ENCODE measurements at regions not wholly inside any gene's neighbourhood (a gene's known extent, or its start where the extent isn't known, plus 50 kb on each side); places are given as distances from the start of the nearest gene placed in this dataset.

DNA sequence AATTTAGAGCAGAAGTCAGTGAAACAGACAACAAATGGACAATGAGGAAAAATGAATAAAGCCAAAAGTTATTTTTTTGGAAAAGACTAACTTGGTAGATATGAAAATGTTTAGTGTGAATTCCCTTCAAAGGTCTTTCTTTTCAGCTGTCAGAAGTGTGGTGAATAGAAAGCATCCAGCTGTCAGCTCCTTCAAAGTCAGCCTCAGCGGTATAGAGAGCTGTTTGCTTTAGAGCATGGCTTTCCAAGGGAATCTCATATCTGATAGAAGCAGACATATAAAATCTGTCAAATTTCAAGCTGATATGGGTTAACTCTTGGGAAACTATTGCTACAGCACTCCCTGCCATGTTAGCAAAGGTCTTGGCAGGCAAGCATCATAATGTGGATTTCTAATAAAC lies 309.3 kb downstream of the CASP12 start:
- DNase-seq (ENCODE audit: low read depth): no peak

DNA sequence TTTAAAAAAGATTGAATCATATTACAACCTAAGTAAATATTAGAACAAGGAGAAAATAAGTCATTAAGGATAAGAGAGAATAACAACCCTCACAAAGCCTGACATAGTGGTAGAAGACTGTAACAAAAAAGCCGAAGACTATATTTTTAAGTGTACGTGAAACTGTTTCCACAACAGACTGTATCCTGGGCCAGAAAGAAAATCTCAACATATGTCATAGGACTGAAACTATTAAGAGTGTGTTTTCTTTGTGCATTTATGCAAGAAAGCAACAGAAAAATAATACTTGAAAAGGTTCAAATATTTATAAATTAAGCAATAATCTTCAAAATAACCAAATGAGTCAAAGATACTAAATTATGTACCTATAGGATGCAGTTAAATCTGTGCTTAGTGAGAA lies 309.8 kb downstream of the CASP12 start:
- no peak for DNase-seq (ENCODE audit: low read depth)

DNA sequence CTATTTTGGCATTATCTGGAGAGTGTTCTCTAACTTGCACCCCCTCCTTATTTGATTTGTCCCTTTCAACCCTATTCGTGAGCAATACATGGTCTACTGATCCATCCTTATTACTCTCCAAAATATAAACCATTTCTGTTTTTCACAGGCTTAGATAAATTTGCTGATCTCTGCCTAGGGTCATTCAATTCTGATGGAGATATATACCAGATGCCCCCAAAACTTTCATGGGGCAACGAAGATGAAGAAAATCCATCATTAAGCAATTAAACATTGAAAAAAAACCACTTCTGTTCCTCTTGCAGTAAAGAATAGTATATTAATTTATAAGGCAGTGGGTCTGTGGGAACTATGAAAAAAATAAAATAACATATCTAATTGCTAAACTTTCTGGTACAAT lies 313.4 kb downstream of the CASP12 start:
- no peak for DNase-seq (ENCODE audit: low read depth)

- no peak for DNase-seq (ENCODE audit: low read depth)
These were observed 314.4 kb downstream of the CASP12 start for GRCh38 chr11:104583857-104584256.

DNA sequence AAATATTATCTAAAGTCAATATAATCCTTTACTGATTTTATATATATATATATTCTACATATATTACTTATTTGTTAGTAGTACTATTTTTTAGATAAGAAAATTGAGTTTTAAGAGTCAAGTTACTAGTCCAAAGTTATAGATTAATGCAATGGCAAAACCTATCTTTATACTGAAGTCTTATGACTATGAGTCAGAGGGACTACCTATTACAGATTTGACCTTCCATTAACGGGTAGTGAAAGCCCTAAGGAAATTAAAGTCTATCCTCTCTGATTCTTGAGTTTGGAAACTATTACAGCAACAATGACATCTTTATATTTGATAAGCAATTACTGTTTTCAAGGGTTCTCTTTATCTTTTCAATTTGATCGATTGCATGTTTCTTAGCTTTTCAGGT lies 315.8 kb downstream of the CASP12 start:
- no peak for DNase-seq (ENCODE audit: low read depth)

DNA sequence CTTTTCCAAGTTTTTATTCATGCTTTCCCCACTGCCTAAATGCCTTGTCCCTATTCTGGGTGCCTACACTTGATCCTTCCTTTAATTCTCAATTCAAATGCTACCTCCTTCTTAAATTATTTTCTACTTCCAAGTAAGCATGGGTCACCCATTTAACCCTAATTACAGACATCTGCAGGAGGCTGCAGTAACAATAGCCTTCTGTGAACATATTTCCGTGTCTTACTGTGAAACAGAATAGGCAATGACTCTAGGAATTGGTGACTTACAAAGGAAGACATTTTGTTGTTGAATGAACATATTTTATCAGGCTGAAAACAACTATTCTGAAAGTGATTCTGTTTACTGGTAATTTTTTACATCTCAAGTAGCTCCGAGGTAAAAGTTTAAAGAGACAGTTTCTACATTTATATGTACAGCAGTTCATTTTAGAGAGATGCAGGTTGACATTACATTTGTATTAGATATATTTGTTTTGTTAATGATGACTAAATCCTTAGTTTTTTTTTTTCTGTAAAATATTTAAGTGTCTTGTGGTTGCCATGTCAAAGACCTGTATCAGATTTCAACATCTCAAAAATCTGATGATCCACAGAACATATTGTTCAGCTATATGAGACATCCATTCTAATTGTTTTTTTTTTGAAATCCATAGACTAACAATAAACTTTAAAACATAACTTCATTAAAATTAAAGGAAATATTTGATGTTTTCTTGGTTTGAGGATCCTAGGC lies 316.8 kb downstream of the CASP12 start:
- no peak for DNase-seq (ENCODE audit: low read depth)

DNA sequence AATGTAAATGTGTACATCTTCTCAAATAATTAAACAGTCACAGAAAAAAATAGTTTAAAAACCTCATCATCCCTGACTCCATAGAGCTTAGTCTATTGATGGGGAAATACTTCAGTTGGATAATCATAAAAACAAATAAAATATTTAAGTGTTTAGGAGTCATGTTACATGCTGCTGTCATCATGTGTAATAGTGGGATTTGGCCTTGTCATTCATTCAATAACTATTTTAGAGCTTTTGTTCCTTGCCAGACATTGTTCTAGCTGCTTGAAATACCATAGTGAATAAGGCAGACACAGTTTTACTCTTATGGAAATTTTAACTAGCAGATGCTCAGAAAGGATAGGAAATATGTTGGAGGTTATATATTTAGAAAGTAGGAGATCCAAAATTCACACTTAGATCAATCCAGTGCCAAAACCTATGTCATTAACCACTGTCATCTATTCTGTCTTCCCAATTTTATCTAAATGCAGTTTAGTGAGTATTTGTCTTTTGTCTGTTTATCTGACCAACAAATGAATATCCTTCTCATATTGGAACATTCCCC lies 324.7 kb downstream of the CASP12 start:
- DNase-seq (ENCODE audit: low read depth): no peak

- no peak for DNase-seq (ENCODE audit: low read depth)
These were observed 326.0 kb downstream of the CASP12 start for GRCh38 chr11:104572279-104572678.

DNA sequence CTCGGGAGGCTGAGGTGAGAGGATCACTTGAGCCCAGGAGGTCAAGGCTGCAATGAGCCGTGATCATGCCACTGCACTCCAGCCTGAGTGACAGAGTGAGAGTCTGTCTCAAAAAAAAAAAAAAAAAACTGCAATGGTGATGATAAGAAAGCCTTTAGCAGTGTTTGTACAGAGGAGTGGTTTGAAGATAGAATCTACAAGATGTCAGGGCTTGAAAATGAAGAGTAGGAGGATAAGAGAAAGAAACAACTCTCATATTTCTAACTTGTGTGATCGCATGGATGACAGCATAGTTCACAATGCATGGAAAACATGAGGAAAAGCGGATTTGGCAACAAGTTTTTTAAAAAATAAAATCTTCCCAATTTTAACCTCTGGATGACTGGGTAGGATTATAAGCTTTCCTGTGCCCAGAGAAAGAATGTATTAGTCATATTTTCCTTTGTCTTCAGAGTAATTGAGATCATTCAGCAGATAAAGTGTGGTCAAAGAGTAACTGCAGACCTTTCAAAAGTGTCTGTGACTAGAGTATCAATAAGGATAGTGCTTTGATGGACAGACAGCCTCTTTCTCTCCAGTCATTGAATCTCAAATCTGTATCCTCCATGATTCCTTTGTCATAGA lies 328.1 kb downstream of the CASP12 start:
- DNase-seq (ENCODE audit: low read depth): no peak

- DNase-seq (ENCODE audit: low read depth): no peak
These were observed 332.7 kb downstream of the CASP12 start for GRCh38 chr11:104565583-104565961.

- DNase-seq (ENCODE audit: low read depth): no peak
These were observed 333.2 kb downstream of the CASP12 start for GRCh38 chr11:104564921-104565582.

DNA sequence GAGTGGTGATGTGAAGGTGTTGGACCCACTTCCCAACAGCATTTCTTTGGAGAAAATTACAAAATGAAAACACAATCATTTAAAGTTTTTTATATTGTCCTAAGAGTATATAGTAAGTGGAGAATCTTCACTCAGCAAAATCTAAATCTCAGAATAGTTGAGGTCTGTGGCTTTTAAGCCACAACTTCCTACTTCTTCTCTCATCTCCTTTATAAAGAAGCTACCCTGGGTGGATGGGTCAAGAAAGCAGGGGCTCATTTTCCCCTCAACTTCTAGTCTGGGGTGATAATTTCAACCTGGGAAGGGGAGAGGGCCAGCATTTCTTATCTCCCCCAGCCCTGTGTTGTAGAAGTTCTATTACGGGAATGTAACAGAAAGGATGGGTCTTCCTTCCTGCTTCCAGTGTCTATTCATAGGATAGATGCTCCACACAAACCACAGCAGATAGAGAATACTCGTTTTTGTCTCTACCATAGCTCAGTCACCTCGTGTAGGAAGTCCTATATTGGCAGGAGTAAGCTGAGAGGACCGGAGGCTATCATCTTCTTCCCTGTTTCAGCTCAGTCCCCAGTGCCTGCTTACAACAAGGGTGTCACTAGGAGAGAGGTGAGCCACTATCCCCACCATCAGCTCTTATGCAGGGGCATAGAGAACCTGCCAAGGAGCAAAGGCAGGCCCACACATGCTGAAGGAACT lies 341.5 kb downstream of the CASP12 start:
- DNase-seq (ENCODE audit: low read depth): no peak

- DNase-seq (ENCODE audit: low read depth): no peak
These were observed 349.2 kb downstream of the CASP12 start for GRCh38 chr11:104549019-104549418.

DNA sequence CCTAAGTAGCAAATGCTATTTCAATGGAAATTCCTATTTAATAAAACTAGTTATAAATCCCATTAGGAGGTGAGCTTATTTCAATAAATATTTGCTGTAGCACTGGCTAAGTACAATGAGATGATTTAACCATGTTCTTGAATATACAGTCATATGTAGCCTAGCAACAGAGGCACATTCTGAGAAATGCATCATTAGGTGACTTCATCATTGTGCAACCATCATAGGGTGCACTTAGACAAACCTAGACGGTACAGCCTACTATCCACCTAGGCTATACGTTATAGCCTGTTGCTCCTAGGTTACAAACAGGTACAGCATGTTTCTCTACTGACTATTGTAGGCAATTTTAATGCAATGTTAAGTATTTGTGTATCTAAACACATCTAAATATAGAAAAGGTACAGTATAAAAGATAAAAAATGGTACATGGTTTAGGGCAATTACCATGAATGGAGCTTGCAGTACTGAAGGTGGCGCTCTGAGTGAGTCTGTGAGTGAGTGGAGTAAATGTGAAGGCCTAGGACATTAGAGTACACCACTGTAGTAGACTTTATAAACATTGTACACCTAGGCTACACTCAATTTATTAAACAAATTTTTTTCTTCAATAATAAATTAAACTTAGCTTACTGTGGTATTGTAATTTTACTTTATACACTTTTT lies 350.1 kb downstream of the CASP12 start:
- DNase-seq (ENCODE audit: low read depth): no peak

GRCh38 chr11:104546501-104546900 lies 351.8 kb downstream of the CASP12 start:
- no peak for DNase-seq (ENCODE audit: low read depth)

GRCh38 chr11:104541701-104542100 lies 356.6 kb downstream of the CASP12 start:
- DNase-seq (ENCODE audit: low read depth): no peak

GRCh38 chr11:104538313-104538712 lies 359.9 kb downstream of the CASP12 start:
- no peak for DNase-seq (ENCODE audit: low read depth)

DNA sequence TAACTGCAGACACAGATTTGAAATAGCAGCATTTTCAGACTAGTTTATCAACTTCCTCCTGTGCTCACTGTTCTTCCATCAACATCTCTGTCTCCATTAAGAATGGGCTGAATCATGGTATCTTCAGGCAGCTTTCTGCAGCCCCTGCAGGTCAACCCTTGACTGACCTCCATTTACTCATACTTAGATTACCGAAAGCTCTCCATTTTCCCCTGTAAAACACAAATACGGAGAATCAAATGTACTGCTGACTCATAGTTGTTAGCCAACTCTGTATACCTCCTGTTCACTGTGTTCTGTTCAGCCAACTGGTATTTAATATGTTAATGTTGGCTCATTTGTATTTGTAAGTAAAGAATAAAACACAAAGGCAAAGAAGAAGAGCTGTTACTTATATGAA lies 364.0 kb downstream of the CASP12 start:
- no peak for DNase-seq (ENCODE audit: low read depth)

GRCh38 chr11:104531894-104532293 lies 366.4 kb downstream of the CASP12 start:
- DNase-seq (ENCODE audit: low read depth): no peak

GRCh38 chr11:104531075-104531474 lies 367.1 kb upstream of the PDGFD start:
- no peak for DNase-seq (ENCODE audit: low read depth)

DNA sequence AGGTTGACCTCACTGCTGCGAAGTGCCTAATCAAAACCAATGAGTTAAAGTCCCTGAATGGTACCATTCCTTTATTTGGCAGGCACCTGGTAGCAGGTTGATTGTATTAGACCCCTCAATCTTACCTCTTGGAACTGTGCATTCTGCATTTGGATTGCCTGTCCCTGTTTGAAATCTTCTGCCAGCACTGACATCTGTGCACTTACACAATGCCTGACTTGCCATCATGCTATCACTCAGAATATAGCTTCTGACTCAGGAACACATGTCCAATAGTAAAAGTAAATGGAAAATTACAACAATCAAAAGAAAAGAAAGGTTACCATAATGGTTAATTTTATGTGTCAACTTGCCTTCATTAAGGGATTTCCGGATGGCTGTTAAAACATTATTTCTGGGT lies 366.0 kb upstream of the PDGFD start:
- no peak for DNase-seq (ENCODE audit: low read depth)

DNA sequence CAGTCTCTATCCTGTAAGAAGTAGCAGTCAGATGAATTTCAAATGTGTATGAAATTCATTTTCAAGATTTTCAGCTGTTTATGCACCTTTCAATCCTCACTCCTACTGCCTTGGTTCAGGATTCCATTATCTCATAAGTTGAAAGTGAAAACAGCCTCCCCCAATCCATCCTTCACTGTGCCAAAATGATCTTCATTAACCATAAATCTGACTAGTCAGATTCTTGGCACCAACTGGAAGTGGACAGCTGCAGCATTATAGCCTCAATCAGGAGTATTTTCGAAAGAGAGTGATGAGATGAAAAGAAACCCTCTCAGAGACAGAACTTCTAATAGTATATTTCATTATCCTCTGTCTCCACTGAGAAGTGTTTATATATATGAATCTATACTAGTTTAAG lies 365.3 kb upstream of the PDGFD start:
- DNase-seq (ENCODE audit: low read depth): no peak

Data from activated T-helper 9 cell treated with anti-CD3 and anti-CD28 coated beads, Interleukin-2, amount 50 U/mL, for 16 hours (primary cell).